Amniotic stem cell (primary cell): ENCODE measurements at regions not wholly inside any gene's neighbourhood (a gene's known extent, or its start where the extent isn't known, plus 50 kb on each side); places are given as distances from the start of the nearest gene placed in this dataset.

Experiments
- DNase-seq: peaks from one replicate; lab custom pipeline; 2025; lab: John Stamatoyannopoulos, UW

- no peak for DNase-seq
These were observed 238.7 kb upstream of the SNX7 start for GRCh38 chr1:98422816-98423215.

DNA sequence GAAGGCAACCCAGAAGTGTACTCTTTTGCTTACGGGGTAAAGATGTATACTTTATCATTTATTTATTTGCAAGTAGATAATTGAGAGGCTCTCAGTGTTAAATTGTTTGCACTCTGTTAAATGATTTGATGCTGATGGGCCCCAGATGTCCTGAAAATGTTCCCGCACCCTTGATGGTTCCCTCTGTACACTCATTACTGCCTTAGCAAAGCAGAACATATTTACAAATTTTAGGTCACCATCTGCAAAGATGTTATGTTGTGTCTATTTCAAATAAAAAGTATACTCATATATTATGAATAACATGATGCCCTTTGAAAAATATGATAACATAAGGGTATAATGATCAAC, 240.5 kb upstream of the SNX7 start:
- DNase-seq = no peak

DNA sequence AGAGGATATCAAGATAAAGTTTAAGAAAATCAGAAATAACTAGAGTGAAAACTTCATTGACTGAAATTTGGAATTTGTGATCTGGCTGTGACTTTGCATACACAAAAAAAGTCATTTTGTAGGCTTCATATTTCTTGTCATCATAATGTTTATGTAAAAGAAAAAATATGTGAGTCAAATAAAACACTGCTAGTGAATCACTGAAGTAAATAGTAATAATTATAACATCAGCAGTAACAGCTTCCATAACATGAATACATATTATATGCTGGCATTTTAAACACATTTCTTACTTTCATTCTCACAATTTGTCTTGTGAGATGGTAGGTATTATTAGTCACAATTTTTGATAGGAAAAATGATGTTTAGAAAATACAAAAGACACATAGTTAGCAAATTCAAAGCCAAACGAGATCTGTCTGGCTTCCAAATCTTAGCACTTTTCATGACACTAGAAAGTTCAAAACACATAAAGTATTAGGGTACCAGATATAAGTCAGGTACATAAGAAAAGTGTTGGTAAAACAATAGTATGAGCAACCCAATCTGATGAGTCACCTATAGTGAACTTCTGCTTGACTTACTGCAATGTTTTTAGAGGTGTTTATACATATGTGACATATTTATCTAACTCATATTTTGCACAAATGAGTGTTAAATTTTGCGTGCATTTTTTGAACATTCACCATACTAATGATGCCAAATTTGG, 241.0 kb upstream of the SNX7 start:
- no peak for DNase-seq

GRCh38 chr1:98417820-98418219, 243.7 kb upstream of the SNX7 start:
- no peak for DNase-seq

DNA sequence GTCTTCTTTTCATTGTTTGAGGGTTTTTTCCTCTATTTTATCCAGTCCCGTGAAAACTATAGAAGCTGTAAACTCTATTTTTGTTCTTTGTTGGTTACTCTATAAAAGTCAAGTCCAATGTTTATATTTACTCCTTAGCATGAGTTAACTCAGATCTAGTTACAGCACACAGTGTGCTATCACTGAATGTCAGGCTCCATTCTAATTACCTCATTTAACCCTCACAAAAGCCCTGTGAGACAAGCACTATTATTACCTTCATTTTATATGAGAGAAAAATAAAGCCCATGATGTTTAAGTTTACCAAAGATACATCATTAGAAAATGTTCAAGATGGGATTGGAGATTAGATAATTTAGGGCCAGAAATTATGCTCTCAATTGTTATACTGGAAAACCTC, 251.4 kb upstream of the SNX7 start:
- DNase-seq = no peak

GRCh38 chr1:98406352-98407088, 255.0 kb upstream of the SNX7 start:
- no peak for DNase-seq

- DNase-seq = no peak
These were observed 255.9 kb upstream of the SNX7 start for GRCh38 chr1:98405581-98406074.

GRCh38 chr1:98404866-98405265, 256.7 kb upstream of the SNX7 start:
- DNase-seq = no peak

GRCh38 chr1:98403963-98404480, 257.5 kb upstream of the SNX7 start:
- no peak for DNase-seq

GRCh38 chr1:98402860-98403259, 258.7 kb upstream of the SNX7 start:
- no peak for DNase-seq

- no peak for DNase-seq
These were observed 261.1 kb upstream of the SNX7 start for GRCh38 chr1:98400446-98400845.

DNA sequence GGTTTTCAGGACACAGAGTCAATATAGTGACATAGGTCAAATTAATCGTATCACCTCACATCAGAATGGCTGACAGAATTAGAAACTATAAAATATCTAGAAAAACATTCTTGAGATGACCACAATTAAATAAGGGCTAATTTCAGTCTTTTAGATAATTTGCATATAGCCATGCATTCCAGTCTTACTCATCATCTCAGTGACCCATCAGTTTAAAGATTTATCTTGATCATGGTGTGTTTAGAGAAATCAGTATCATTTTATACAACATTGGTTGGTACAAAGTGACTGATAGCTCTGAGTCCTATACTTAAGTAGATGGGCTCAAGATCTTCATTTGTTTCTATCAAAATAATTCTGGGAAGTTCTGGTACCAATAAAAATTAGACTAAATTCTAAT, 262.3 kb upstream of the SNX7 start:
- DNase-seq = no peak

DNA sequence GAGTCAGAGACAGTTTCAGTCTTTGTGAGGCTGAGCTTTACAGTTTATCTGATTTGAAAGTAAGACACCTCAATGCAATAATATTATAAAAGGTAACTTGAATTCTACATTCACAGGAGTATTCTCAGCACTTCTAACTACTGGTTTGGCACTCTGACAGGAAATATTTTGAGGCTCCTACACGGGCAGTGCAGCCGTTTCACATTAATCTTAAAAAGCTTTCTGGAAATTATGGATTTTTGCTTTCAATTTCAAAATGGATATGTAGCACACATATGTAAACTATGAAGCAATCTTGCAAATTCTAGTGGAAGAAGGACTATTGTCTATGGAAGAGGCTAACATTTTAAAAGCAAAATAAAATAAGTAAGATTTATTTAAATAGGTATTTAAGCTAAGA, 262.9 kb upstream of the SNX7 start:
- DNase-seq = no peak

DNA sequence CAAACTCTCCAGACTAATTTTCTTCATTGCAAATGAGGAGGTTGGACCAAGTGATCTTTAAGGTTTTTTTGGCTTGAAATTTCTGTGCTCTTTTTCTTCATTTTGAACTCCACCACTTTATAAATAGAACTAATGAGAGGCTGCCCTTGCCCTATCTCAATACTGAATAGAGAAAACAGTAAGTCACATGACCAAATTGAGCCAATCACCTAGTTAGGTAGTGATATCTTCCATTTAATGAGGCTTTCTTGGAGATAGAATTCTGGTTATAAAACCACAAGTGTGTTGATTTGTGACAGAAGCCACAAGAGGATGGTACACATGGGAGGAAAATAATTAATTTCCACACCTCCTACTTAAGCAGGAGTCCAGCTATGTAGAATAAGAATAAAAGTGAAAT, 263.4 kb upstream of the SNX7 start:
- DNase-seq = no peak

- DNase-seq = no peak
These were observed 267.8 kb upstream of the SNX7 start for GRCh38 chr1:98393719-98394118.

- no peak for DNase-seq
These were observed 270.3 kb upstream of the SNX7 start for GRCh38 chr1:98391175-98391574.

- no peak for DNase-seq
These were observed 271.7 kb upstream of the SNX7 start for GRCh38 chr1:98389809-98390208.

DNA sequence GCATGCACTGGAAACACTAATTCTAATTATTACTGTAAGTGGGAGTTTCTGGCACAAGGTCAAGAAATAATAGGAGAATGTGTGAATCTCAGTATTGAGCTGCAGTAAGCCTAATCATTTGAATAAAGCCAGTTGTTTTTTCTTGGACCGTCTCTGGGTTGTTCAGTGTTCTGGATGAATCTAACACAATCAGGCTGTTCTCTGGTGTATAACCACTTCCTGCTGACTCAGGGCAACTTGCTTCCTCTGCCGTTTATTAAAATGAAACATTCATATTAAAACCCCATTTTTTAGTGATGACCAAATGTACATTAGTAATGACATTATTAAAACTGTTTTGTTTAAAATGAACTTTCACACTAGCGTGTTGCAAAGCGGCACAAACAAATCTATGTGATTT, 273.1 kb upstream of the SNX7 start:
- no peak for DNase-seq

DNA sequence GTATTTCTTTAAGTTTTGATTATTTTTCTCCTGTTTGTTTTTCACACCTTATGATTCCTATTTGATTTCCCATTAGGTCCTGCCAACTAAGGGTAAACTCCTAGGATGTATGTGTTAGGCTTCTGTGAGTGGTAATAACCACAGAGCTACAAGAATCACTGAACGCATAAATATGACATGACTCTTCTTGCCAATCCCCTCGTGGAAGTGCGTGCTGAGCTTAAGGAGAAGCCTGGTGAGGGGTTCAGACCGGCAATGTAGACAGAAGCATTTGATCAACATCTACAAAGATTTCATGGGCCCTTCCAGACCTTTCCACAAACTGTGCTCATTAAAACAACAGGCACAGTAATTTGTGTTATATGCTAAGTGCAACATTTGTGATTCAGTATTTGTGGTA, 273.8 kb upstream of the SNX7 start:
- DNase-seq = no peak

DNA sequence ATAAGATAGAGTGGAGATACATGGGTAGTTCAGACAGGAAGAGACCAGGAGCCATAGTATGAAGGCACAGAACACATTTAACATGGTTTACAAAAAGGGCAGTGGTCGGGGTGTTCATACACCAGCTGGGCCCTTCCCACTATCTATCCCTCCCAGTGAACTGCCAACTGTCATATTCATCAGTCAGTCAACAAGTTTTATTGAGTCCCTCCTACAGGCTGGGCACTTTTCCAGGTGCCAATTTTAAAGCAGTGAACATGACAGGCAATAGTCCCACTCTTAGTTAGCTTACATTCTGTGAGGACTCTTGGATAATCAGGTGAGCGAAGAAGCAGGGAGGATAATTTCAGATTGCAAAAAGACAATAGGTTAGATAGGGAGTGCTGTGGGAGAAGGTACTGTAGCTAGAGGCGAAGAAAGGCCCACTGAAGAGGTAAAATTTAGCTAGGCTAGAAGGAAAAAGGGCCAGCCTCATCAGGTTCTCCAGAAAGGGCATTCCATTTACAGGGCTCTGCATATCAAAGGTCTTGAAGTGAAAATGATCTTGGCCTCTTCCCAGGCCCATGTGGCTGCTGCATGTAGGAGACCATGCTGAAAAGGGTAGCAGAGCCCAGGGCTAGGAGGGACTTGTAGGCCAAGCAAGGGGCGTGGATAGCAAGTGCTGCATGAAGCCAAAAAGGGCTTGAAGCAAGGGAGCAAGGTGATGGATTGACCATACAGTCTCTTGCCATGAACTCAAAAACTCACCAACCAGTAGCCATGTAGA, 274.7 kb upstream of the SNX7 start:
- no peak for DNase-seq

GRCh38 chr1:98385652-98386051, 275.9 kb upstream of the SNX7 start:
- DNase-seq = no peak

GRCh38 chr1:98384461-98385141, 276.9 kb upstream of the SNX7 start:
- no peak for DNase-seq
